ENCODE measurements at regions not wholly inside any gene's neighbourhood (a gene's known extent, or its start where the extent isn't known, plus 50 kb on each side); places are given as distances from the start of the nearest gene placed in this dataset.

DNA sequence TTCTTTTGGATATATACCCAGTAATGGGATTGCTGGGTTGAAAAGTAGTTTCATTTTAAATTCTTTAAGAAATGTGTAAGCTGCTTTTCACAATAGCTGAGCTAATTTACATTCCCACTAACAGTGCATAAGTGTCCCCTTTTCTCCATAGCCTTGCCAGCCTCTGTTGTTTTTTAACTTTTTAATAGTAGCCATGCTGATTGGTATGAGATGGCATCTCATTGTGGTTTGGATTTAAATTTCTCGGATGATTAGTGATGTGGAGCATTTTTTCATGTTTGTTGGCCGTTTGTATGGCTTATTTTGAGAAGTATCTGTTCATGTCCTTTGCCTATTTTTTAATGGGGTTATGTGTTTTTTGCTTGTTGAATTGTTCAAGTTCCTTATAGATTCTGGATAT, 444.3 kb upstream of the ATP11B start:
- TF ChIP-seq, protein P1, sequence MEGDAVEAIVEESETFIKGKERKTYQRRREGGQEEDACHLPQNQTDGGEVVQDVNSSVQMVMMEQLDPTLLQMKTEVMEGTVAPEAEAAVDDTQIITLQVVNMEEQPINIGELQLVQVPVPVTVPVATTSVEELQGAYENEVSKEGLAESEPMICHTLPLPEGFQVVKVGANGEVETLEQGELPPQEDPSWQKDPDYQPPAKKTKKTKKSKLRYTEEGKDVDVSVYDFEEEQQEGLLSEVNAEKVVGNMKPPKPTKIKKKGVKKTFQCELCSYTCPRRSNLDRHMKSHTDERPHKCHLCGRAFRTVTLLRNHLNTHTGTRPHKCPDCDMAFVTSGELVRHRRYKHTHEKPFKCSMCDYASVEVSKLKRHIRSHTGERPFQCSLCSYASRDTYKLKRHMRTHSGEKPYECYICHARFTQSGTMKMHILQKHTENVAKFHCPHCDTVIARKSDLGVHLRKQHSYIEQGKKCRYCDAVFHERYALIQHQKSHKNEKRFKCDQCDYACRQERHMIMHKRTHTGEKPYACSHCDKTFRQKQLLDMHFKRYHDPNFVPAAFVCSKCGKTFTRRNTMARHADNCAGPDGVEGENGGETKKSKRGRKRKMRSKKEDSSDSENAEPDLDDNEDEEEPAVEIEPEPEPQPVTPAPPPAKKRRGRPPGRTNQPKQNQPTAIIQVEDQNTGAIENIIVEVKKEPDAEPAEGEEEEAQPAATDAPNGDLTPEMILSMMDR (IDR thresholded peaks at IDR 0.05; ENCODE audit: low read depth, low read length, poor library complexity, severe bottlenecking), result no peak
- no peak for TF ChIP-seq EZH2phosphoT487 (IDR thresholded peaks at IDR 0.05; ENCODE audit: borderline replicate concordance, low read length)
